ENCODE measurements at regions not wholly inside any gene's neighbourhood (a gene's known extent, or its start where the extent isn't known, plus 50 kb on each side); places are given as distances from the start of the nearest gene placed in this dataset.
"Not testable (repeated sequence)": the region's sequence is repeated elsewhere in the genome, so short reads cannot be mapped to it uniquely, and the experiment has no call there.

DNA sequence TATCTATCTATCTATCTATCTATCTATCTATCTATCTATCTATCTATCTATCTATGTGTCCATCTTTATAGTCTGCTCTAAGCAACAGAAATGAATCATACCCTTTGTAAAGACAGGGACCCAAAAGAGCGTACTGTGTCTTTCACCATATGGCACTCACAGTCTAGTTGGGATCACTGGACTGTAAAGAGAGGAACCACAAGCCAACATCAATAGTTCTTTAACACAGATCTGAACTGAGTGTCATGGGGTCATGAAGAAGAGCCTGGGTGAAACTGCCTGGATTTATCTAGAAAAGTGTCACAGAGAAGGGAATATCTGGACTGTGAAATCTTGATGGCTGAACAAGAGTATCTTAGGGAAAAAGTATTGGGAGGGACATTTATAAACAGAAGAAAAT, 619.1 kb upstream of the SOX9 start:
- DNase-seq = no peak

DNA sequence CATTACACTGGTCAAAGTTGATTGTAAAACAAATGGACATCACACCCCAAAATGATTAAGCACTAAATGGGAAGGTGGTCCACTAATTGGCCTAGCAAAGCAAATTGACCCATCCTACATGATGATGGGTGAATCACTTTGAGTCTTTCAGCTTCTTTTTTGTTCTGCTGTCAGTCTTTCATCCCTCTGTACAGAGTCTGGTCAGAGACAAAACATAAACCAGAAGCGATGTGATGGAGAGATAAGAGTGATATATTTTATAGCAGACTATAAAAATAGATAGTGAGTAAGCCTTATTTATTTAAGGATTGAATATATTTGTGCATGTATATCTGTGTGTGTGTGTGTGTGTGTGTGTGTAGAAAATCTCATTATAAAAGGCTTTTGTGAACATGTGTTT, 618.4 kb upstream of the SOX9 start:
- DNase-seq = no peak

DNA sequence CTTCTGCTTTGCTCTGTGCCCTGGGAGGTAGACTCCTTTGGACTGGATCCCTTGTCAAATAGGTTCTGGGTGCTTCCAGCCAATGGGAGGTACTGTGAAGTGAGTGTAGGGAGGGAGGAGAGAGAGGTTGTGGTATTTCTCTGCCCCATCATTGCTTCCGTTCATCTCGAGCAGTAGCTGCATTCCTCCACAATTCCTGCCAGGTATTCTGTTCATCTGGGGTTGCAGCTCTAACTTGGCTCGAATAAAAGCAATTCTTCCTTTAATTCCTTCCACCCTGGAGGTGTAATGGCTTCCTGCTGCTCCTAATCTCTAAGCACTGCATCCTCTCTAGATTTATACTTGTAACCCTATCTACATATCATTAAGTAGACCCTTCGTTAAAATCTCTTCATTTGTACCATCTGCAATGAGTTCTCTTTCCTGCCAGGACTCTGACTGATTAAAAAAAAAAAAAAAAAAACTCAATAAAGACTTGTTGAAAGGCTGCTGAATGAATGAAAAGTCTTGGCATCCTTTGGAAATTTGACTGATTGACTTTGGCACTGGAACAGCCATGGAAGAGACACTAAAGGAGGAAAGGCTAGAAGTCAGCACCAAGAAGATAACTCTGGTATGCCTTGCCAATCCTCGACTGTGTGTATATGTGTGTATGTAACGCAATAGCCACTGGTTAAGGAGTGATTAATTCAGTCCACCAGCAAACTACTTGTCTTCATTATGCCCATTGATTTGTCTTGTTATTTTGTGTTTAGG, 616.9 kb upstream of the SOX9 start:
- DNase-seq = no peak

DNA sequence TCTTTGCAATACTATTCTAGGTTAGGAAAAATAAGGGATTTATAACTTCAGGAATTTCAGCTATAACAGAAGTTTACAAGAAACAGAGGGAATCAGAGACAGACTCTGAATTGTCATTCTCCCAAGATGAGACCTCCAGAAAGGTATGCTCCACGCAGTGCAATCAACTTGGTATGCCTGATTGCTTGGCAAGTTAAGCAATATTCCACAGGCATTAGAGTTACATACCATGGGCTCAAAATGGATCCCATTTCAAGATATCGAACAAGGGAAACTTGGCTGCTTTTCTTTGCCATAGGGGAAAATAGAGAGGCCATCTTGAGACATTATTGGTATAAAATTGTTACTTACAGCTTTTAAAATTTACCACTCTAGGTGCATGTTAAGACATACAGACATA, 615.6 kb upstream of the SOX9 start:
- no peak for DNase-seq

DNA sequence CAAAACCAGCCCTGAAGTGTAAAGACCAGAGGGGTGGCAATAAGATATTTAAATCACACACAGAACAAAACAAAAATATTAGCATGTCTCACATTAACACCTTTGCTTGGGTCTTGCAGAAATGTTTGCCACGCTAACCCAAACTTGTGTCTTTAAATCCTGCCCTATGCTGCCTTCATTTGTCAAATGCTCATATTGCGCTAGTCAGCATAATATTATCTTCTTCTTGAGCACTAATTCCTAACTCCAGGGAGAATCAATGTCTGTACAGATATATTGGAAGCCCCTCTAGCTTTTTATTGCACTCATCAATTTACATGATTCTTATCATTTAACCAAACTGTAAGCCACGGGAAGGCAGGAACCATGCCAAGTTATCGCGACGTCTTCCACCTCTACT, 614.8 kb upstream of the SOX9 start:
- no peak for DNase-seq

DNA sequence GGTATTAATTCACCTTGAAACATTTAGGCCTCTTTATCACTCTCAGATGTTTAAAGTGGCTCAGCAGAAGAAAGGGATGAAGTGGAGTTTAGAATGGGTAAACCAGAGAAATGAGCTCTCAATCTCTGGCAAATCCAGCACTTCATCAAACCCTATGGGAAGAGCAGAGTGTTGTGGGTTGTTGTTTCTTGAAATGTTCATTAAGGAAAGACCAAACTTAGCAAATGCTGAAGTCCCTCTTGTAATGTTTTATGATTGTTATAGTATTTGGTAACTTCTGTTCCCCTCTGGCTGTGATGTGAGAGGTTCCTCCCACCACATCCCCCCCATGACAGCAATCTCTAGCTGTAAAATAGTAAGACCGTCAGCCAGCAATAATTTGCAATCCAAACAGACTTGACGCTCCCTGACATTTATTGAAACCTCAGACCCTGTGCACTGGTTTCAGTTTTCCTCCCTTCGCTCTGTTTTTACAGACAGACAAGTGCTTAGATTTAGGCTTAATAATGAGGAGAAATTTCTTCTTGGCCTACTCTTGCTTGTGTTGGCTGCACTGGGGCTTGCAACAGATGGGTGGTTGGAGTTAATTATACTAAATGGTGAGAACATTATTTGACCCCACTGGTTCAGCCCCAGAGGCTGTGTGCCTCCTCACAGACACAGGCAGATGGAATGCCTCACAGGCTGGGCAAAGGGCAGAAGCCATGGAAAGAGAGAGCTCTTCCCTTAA, 609.4 kb upstream of the SOX9 start:
- DNase-seq = no peak

DNA sequence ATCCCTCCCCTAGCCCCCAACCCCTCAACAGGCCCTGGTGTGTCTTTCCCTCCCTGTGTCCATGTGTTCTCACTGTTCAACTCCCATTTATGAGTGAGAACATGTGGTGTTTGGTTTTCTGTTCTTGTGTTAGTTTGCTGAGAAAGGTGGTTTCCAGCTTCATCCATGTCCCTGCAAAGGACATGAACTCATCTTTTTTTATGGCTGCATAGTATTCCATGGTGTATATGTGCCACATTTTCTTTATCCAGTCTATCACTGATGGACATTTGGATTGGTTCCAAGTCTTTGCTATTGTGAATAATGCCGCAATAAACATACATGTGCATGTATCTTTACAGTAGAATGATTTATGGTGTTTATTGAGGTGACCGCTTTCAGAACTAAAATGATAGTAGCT, 607.1 kb upstream of the SOX9 start:
- not testable (repeated sequence) for DNase-seq

DNA sequence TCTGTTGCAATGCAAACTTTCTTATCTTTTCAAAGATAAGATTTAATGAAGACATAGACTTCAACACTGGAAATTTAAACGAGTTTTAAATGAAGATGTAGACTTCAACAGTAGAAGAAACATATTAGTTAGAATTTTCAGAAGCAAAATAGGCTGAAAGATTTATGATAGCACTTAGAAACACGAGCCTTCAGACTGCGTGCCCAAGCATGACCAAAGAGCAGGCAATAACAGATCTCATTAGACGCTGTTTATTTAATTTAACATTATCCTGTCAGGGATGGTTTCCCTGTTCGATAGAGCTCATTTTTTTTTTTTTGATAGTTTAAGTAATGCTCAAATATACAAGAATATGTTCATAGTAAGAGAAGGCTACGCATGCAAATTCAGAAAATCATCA, 604.7 kb upstream of the SOX9 start:
- DNase-seq = no peak

DNA sequence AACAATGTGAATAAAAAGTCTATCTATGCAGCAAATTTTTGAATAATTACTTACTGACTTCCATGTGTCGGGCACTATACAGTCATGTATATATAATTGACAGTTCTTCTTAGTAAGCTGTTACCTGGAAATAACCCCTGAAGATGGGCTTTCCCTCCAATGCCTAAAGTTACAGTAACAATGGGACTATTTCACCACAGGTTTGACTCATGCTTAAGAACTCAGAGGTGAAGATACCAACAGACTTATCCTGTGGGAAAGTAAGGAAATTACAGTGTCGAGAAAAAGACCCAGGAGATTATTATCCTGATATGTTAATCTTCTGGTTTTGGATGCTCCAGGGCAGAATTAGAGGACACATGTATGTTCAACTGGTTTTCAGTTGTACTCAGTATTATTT, 601.5 kb upstream of the SOX9 start:
- no peak for DNase-seq

DNA sequence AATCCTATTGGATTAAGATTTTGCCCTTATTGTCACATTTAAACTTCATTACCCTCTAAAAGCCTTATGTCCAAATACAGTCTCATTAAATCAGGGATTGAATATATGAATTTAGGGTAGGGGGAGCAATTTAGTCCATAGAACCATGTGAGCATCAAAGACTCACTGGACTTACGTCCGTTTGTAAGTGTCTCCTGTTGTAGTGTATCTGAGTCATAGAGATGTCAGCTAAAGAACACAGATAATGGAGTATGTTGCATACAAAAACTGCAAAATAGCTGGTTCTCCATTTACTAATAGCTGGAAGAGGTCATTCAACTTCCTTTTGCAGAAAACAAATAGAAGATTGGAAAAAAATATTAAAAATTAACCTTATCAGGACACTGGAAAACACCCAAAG, 599.1 kb upstream of the SOX9 start:
- no peak for DNase-seq

DNA sequence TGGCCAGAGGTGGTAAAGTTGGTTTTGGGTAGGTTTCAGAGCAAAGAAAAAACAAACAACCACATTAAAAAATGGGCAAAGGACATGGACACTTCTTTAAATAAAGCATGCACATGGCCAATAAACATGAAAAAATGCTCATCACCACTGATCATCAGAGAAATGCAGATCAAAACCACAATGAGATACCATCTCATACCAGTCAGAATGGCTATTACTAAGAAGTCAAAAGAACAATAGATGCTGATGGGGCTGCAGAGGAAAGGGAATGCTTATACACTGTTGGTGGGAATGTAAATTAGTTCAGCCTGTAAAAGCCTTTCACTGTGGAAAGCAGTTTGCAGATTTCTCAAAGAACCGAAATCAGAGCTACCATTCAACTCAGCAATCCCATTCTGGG, 598.4 kb upstream of the SOX9 start:
- DNase-seq = no peak

DNA sequence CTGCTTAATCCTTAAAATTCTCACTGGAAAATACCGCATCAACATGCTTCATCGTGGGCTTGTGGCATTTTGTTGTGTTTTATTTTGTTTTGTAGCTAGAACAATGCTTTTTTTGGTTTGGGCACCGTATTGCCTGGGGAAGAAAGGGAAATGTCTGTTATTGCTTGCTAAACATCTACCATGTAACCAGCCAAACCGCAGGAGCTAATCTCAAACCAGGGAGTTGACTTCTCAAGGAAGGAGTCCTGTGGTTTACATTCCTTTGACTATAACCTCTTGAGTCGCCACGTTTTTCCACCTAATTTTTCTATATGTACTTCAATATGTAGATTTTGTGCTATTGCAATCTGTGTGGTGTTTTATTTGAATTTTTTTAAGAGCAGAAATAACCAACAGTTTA, 593.5 kb upstream of the SOX9 start:
- no peak for DNase-seq

DNA sequence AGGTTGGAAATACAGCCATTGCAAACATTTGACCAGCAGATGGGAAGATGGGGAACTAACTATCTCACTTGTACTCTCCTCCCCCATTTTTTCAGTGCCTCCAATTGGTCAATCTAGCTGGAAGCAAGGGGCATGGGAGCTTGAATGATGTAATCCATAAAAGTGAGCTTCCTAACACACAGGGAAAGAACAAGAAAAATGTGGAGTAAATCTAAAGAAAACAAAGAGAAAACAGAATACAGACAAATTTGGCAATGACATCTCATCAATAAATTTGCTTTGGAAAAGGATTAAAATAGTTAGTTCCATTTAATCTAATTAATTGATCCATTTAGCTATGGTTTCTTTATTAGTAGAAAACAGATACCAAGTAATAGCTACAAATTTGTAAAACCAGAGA, 592.6 kb upstream of the SOX9 start:
- no peak for DNase-seq

DNA sequence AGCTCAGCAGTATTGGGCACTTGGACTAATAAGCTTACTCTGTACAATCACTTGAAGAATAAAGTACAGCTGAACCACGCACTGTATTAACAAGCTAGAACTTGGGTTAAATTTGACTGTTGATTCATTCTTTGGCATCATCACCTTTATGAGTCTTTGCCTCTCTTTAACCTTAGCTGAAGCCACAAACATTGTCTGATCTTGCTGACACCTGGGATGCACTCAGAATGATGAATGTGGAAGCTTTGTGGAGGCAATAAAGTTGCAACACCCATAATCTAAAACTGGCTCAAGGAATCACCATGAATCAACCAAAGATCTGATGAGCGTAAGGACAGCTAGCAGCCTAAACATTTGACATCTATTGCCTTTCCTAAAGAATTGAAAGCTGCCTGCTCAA, 590.6 kb upstream of the SOX9 start:
- no peak for DNase-seq

DNA sequence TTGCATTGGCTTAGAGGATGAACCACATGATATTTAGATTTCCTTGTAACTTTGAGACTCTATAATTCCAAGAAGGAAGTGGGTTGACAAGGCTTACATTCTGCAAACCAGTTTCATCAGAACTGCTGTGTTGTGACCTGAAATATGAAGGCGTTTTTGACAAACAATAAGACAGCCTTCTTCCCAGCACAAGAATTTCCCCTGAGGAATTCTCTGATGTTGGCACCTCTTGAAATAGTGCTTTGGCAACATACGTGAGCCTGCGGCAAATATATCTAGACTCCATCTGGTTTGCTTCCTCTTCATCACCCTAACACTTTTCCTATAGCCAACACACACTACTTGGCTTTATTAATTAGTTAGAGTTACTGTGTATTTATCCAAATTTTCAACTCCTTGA, 585.5 kb upstream of the SOX9 start:
- no peak for DNase-seq

DNA sequence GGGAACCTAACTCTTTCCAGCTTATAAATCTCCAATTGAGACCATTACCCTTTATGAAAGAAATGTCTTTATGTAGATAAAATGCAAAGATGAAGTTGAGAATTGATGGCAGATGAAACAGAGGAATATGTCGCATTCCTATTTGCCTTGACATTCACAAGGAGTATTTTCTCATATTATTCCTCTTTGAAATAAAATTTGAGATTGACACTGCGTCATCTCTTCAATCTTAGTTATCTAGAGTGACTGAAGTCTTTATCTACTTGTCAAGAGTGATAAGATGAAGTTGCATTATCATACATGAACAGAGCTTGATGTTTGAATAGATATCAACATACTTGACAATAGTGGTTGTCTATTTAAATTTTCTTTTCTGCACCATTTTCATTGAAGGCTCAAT, 574.4 kb upstream of the SOX9 start:
- DNase-seq = no peak

DNA sequence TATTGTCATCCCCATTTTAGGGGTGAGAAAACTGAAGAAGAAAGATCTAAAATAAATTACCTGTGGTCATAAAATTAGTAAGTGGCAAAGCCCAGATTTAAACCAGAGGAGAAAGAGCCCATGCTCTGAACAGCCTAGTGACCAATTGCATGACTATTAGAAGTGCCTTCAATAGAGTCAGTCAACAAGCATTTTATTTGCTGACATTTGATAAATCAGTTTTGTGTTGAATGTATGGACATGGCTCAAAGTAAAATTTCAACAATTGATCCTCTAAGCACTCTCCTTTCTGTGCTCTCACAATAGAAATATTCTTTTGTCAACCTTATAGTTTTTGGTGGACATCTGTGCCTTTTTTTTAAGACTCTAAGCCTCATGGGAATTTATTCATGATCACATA, 572.9 kb upstream of the SOX9 start:
- DNase-seq = no peak

DNA sequence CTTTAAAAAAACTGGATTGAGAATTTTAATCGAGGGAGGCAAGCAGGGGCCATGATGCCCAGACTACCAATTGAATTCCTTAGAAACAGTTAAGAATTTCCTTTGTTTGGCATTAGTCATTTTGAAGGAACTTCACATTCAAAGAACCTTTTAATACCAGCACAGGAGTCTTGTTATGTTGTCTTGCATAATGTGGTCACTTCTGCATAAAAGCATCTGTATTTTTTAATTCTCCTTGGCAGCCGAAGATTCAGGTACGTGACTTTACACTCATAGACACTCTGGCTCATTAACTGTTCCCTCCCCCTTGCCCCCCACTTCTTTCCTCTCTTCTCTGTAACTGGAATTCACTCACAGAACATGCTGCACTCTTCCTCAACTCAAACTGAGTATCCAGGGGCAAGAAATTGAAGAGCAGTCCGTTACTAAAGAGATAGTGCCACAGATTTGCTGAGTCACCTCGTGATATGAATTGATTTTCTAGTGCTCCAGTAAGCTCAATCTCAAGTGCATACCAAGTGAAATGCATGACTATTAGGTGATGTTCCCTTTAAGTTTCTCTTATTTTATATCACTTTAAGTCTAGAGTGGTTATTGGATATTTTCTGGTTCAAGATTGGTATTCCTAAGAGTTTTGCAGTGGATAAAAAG, 572.2 kb upstream of the SOX9 start:
- DNase-seq = no peak

DNA sequence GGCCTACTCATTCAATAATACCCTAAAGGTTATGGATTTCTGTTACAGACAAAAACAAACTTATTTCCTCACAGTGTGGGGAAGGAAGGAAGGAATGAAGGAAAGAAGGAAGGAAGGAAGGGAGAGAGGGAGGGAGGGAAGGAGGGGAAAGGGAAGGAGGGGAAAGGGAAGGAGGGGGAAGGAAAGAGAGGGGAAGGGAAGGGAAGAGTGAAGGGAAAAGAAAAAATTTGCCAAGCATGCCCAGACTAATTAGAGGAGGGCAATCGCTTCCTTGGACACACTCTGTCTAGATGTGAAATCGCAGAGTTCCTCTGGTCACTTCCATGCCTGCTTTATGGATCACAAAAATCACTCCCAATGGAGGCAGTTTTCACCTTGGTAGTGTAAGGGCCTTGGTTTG, 570.1 kb upstream of the SOX9 start:
- DNase-seq = no peak

DNA sequence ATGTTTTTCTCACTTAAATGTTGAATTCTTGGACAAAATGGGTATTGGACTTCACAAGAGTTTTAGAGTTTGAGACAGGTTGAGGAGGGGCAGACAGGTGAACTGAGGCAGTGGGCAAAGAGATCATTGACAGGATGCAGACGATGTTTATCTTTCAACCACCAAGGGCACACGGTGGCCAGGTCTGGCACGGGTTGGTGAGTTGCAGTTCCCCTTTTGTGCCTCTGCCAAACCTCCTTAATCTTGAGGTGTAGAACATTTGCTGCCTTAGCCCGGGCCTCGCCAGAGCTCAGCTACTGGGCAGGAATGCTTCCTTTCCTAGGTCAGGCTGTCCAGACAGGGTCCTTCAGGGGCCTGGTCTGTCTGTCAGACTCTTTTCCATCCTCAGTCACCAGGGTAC, 567.4 kb upstream of the SOX9 start:
- DNase-seq = no peak

DNA sequence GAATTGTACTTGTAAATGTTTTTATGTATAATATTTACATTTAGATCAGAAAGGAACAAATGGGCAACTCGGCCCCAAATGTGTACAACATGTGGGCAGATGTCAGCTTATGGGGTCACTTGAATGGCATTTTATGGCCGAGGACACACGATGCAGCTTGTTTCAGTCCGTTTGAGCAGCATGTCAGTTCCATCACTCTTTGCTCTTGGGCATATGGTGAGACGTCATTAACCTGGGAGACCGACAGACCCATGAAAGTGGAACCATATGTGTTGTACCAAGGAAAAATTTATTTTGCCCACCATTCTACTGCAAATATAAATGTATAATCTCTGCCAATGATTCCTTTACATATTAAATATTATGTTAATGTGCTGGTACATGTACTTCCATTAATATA, 561.9 kb upstream of the SOX9 start:
- DNase-seq = no peak

DNA sequence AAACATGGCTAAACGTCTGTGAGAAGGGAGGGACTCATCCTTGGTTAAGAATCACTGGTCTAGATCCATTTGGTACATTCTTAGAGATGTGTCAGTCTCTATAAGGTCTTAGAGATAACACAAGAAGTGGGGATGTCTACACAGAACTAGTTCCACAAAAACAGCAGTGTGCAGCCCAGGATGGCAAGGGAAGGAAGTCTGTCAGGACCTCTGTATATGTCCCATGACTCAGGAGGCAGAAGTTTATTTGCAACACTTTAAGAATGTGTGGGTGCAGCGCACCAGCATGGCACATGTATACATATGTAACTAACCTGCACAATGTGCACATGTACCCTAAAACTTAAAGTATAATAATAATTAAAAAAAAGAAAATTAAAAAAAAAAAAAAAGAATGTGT, 548.5 kb upstream of the SOX9 start:
- no peak for DNase-seq

DNA sequence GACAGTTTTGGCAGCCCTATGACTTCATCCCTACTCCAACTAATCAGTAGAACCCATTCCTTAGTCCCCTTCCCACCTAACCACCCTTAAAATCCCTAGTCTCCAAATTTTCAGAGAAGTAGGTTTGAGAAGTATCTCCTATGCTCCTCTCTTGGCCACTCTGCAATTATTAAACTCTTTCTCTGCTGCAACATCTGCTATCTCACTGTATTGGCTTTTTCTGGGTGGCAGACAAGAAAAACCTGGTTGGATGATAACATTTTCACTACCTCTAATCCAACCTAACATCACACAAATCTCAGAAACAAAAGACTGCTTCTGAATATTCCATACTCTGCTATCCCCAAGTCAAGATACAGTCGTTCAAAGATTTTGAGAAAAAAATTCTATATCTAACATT, 542.4 kb upstream of the SOX9 start:
- DNase-seq = no peak

DNA sequence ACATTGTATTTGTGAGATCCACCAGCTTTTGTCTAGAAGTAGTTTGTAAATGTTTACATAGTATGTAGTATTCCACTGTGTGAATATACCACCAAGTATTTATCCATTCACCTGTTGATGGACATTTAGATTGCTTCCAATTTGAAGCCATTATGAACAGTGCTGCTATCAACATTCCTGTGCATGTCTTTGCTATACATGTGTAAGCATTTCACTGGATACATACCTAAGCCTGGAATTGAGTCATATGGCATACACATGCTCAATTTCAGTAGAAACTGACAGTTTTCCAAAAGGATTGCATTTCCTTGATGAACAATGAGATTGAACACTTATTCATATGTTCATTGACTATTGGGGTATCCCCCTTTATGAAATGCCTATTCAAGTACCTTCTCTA, 540.6 kb upstream of the SOX9 start:
- DNase-seq = no peak
